GM18511 (cell line): ENCODE measurements at regions not wholly inside any gene's neighbourhood (a gene's known extent, or its start where the extent isn't known, plus 50 kb on each side); places are given as distances from the start of the nearest gene placed in this dataset.

ENCODE experiments used
- ATAC-seq: cut with Tn5 transposase; IDR thresholded peaks from one replicate; pipeline ENCODE4 v1.9.1; 2021; ENCODE audit warnings: mild to moderate bottlenecking, moderate library complexity; ENCODE audit not compliant: unreplicated experiment

- no peak for ATAC-seq
These were observed 521.6 kb downstream of the PLPP3 start for GRCh38 chr1:56057466-56058405.

- ATAC-seq: no peak
These were observed 522.7 kb downstream of the PLPP3 start for GRCh38 chr1:56056438-56057287.

GRCh38 chr1:56054959-56055358, 524.4 kb downstream of the PLPP3 start:
- ATAC-seq: no peak

GRCh38 chr1:56052041-56052440, 527.3 kb downstream of the PLPP3 start:
- ATAC-seq: no peak

- no peak for ATAC-seq
These were observed 528.5 kb downstream of the PLPP3 start for GRCh38 chr1:56050911-56051310.

- ATAC-seq: peak; percentile 77
These were observed 533.9 kb downstream of the PLPP3 start for GRCh38 chr1:56045477-56045876.

- ATAC-seq: peak; percentile 70
These were observed 534.3 kb downstream of the PLPP3 start for GRCh38 chr1:56045062-56045461.

GRCh38 chr1:56036479-56036878, 542.9 kb downstream of the PLPP3 start:
- ATAC-seq: no peak

GRCh38 chr1:56034847-56035481, 544.4 kb downstream of the PLPP3 start:
- no peak for ATAC-seq

- ATAC-seq: no peak
These were observed 545.1 kb downstream of the PLPP3 start for GRCh38 chr1:56034222-56034621.

- ATAC-seq: no peak
These were observed 545.9 kb downstream of the PLPP3 start for GRCh38 chr1:56033321-56034037.

- no peak for ATAC-seq
These were observed 547.2 kb downstream of the PLPP3 start for GRCh38 chr1:56032096-56032676.

- no peak for ATAC-seq
These were observed 548.4 kb downstream of the PLPP3 start for GRCh38 chr1:56031001-56031400.

GRCh38 chr1:56029319-56030003, 549.9 kb downstream of the PLPP3 start:
- no peak for ATAC-seq

- no peak for ATAC-seq
These were observed 550.5 kb downstream of the PLPP3 start for GRCh38 chr1:56028911-56029310.

GRCh38 chr1:56028244-56028643, 551.1 kb downstream of the PLPP3 start:
- ATAC-seq: peak; percentile 57

- no peak for ATAC-seq
These were observed 553.4 kb downstream of the PLPP3 start for GRCh38 chr1:56025942-56026341.

- no peak for ATAC-seq
These were observed 555.2 kb downstream of the PLPP3 start for GRCh38 chr1:56024155-56024554.

GRCh38 chr1:56019922-56020321, 559.4 kb downstream of the PLPP3 start:
- no peak for ATAC-seq

- no peak for ATAC-seq
These were observed 559.9 kb downstream of the PLPP3 start for GRCh38 chr1:56019472-56019871.
